ENCODE measurements at regions not wholly inside any gene's neighbourhood (a gene's known extent, or its start where the extent isn't known, plus 50 kb on each side); places are given as distances from the start of the nearest gene placed in this dataset.
A peak's percentile ranks its signal among the peaks of the same experiment; 100 is the strongest.

GRCh38 chr6:148086386-148086785, 256.3 kb upstream of the SASH1 start:
- no peak for DNase-seq

GRCh38 chr6:148086843-148087242, 255.8 kb upstream of the SASH1 start:
- DNase-seq = no peak

GRCh38 chr6:148087659-148088058, 255.0 kb upstream of the SASH1 start:
- no peak for DNase-seq

GRCh38 chr6:148090326-148090725, 252.3 kb upstream of the SASH1 start:
- DNase-seq = no peak

GRCh38 chr6:148091394-148091793, 251.2 kb upstream of the SASH1 start:
- no peak for DNase-seq

GRCh38 chr6:148103436-148103835, 239.2 kb upstream of the SASH1 start:
- DNase-seq = no peak

GRCh38 chr6:148104131-148104530, 238.5 kb upstream of the SASH1 start:
- no peak for DNase-seq

GRCh38 chr6:148105695-148106094, 236.9 kb upstream of the SASH1 start:
- DNase-seq = no peak

- DNase-seq = peak in 4 of 56 donors; percentile 3 to 16 (median 11)
These were observed 234.7 kb upstream of the SASH1 start for GRCh38 chr6:148107911-148108310.

- DNase-seq = no peak
These were observed 232.9 kb upstream of the SASH1 start for GRCh38 chr6:148109732-148110131.

GRCh38 chr6:148110925-148111324, 231.7 kb upstream of the SASH1 start:
- DNase-seq = no peak

- DNase-seq = peak in 6 of 56 donors; percentile 2 to 33 (median 8)
These were observed 229.8 kb upstream of the SASH1 start for GRCh38 chr6:148112851-148113319.

GRCh38 chr6:148116001-148116400, 226.6 kb upstream of the SASH1 start:
- DNase-seq = no peak

GRCh38 chr6:148118244-148118643, 224.4 kb upstream of the SASH1 start:
- DNase-seq = no peak

GRCh38 chr6:148128014-148128730, 214.5 kb upstream of the SASH1 start:
- no peak for DNase-seq

- no peak for DNase-seq
These were observed 208.0 kb upstream of the SASH1 start for GRCh38 chr6:148134592-148134991.

- DNase-seq = no peak
These were observed 206.1 kb upstream of the SASH1 start for GRCh38 chr6:148136586-148136985.

GRCh38 chr6:148137652-148138051, 205.0 kb upstream of the SASH1 start:
- DNase-seq = no peak

GRCh38 chr6:148138573-148138972, 204.1 kb upstream of the SASH1 start:
- DNase-seq = no peak

GRCh38 chr6:148140772-148141557, 201.7 kb upstream of the SASH1 start:
- no peak for DNase-seq

- DNase-seq = no peak
These were observed 199.8 kb upstream of the SASH1 start for GRCh38 chr6:148142821-148143220.

GRCh38 chr6:148143771-148144170, 198.9 kb upstream of the SASH1 start:
- no peak for DNase-seq

Data from nucleus accumbens (tissue), 56 donors.